GM18858 (cell line): ENCODE measurements at regions not wholly inside any gene's neighbourhood (a gene's known extent, or its start where the extent isn't known, plus 50 kb on each side); places are given as distances from the start of the nearest gene placed in this dataset.

Experiments
- ATAC-seq: cut with Tn5 transposase; IDR thresholded peaks from one replicate; pipeline ENCODE4 v1.9.1; 2021; ENCODE audit not compliant: unreplicated experiment

- ATAC-seq, result no peak
Measured at GRCh38 chr2:128436479-128437203, 118.0 kb upstream of the HS6ST1 start.

GRCh38 chr2:128437204-128437565 is 118.5 kb upstream of the HS6ST1 start:
- no peak for ATAC-seq

- no peak for ATAC-seq
Measured at GRCh38 chr2:128438091-128438490, 119.4 kb upstream of the HS6ST1 start.

- ATAC-seq, result no peak
Measured at GRCh38 chr2:128438586-128438985, 119.9 kb upstream of the HS6ST1 start.

GRCh38 chr2:128439031-128439790 is 120.5 kb upstream of the HS6ST1 start:
- ATAC-seq, result no peak

GRCh38 chr2:128439791-128440665 is 121.4 kb upstream of the HS6ST1 start:
- no peak for ATAC-seq

GRCh38 chr2:128440666-128441340 is 122.1 kb upstream of the HS6ST1 start:
- ATAC-seq, result no peak

GRCh38 chr2:128441341-128442052 is 122.8 kb upstream of the HS6ST1 start:
- no peak for ATAC-seq

GRCh38 chr2:128442053-128442751 is 123.5 kb upstream of the HS6ST1 start:
- ATAC-seq, result no peak

GRCh38 chr2:128442891-128443302 is 124.2 kb upstream of the HS6ST1 start:
- no peak for ATAC-seq

- no peak for ATAC-seq
Measured at GRCh38 chr2:128444121-128444771, 125.6 kb upstream of the HS6ST1 start.

- ATAC-seq, result no peak
Measured at GRCh38 chr2:128444816-128445522, 126.3 kb upstream of the HS6ST1 start.

- no peak for ATAC-seq
Measured at GRCh38 chr2:128445523-128445900, 126.8 kb upstream of the HS6ST1 start.

GRCh38 chr2:128446049-128446873 is 127.6 kb upstream of the HS6ST1 start:
- ATAC-seq, result no peak

GRCh38 chr2:128446874-128447537 is 128.3 kb upstream of the HS6ST1 start:
- no peak for ATAC-seq

GRCh38 chr2:128447538-128447995 is 128.9 kb upstream of the HS6ST1 start:
- ATAC-seq, result no peak
